Dermis blood vessel endothelial cell (primary cell): ENCODE measurements at regions not wholly inside any gene's neighbourhood (a gene's known extent, or its start where the extent isn't known, plus 50 kb on each side); places are given as distances from the start of the nearest gene placed in this dataset.
A peak's percentile ranks its signal among the peaks of the same experiment; 100 is the strongest.

Source experiments
- DNase-seq: peaks from one replicate; pipeline ENCODE4 v3.0.0; 2010

DNA sequence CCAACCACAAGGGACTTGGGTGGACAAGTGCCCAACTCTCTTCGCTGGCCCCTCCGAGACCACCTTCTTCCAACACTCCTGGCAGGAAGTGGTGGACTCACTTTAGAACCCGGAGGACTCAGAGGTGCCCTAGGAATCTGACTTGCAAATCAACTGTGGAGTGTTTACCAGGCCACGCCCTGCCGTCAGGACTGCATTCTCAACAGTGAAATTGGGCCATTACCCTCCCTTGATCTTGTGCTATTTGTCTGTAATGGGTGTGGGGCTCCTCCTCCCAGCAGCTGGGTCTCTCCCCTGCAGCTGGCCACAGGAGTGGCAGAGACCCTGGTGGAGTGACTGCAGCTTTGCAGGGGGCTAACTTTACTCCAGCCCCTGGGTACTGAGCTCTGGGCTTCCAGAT, 212.2 kb upstream of the RPL38 start:
- no peak for DNase-seq

DNA sequence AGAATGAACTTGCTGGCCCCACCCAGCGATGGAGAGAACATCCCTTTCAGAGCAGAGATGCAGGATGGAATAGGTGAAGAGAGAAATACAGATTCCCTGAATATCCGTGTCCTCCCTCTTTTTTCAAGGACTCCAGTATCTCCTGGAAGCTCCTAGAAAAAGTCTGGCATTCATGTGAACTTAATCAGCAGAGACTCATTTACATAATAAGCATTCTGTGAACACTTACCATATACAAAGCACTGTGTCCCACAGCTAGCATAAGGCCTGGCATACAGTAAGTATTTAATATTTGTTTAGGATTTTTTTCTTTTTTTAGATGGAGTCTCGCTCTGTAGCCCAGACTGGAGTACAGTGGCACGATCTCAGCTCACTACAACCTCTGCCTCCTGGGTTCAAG, 208.5 kb upstream of the RPL38 start:
- no peak for DNase-seq

DNA sequence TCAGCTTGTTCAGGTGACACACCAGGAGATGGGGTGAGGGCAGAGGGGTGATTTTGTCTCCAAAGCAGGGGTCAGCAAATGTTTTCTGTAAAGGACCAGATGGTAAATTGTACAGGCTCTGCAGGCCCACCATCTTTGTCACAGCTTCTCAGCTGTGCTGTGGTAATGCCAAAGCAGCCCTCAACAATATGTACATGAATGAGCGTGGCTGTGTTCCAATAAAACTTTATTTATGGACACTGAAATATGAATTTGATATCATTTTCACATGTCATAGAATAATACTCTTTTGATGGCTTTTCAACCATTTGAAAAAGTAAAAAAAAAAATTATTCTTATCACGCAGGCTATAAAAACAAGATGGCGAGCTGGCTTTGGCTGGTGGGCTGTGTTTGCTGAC, 206.4 kb upstream of the RPL38 start:
- DNase-seq = no peak

DNA sequence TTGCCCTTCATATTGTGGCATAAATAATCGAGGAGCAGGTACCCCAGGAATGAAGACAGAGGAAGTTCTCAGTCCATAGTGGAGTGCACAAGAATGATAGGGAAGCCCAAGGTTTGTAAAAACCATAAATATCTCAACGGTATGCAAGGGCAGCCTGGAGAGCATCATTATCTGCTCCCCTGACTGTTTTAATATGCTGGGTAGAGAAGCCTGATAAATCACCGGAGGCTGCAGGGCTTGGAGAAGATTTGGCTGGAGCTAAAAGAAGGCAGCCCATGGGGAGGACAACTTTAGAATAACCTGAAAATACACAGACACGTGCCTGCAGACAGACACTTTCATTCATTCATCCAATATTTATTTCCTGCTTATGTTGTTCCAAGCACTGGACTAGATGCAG, 205.2 kb upstream of the RPL38 start:
- DNase-seq = no peak

DNA sequence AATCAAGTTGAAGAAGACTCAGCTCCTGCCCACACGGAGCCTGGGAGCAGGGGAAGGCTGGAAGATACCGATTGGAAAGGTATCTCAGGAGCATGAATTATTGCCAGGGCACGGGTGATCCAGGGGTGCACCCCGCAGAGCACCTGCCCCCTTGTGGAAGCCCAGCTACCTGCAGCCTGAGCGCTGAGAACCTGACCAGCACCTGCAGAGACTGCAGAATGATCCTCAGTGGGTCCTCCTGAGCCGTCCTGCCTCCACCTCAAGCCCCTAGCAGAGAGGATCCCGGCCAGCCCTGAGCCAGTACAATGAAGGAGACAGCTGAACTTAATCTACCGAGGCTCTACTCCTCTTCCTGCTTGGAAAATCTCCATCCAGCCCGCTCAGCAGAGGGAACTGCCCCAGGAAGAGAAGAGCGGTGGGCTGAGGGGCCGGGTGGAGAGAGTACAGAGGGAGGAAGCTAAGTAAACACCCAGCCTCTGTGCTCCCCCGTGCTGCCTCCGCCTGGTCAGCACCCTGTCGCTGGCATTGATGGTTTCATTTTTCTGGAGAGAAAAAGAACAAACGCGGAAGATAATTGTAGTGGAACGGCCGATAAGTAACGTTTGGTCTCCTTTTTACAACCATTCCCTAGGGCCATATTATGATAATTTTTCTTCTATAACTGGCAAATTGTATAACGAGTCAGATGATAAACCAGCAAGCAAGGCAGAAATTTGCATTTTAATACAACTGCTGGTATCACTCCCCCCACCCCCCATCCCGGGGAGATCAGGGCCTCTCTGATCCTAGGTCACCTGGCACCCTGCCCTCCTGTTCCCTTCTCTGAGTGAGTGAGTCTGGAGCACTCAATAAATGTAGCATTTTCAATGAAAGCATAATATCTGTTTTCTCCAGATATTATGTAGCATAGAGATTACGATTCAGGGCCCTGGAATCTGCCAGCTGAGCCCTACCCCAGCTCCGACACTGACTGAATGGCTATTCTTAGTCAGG, 204.5 kb upstream of the RPL38 start:
- peak; percentile 3 for DNase-seq

DNA sequence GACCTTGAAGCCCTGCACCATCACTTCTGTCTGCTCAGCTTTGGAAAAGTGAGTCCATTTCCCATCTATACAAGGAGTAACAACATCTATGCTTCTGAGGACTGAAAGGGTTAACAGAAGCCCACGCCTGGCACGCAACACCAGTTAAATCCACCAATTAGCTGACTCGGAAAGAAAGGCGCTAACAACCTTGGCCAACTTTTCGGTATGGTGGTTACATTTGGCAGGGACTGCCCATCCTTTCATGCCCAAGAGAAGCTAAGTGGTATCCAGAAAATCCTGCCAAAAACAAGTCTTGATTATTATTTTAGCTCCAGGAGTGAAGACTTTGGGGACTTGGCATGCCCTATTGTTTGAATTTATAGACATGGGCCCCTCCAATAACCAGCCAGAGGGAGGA, 202.3 kb upstream of the RPL38 start:
- no peak for DNase-seq

DNA sequence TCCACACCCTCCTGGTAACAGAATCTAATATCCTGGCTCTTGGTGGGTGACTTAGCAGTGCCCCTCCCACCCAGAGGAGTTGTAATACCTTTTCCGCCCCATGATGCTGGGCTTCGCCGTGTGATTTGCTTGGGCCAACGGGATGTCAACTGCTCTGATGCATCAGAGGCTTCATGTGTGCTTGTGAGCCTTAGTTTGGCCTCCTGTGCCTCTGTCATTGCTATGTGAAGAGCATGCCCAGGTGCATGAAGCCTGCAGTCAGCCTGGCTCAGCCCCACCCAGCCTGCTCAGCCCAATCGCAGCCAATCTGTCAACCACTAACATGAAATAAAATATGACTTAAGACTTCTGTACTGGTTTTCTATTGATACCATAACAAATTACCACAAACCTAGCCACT, 201.2 kb upstream of the RPL38 start:
- no peak for DNase-seq

DNA sequence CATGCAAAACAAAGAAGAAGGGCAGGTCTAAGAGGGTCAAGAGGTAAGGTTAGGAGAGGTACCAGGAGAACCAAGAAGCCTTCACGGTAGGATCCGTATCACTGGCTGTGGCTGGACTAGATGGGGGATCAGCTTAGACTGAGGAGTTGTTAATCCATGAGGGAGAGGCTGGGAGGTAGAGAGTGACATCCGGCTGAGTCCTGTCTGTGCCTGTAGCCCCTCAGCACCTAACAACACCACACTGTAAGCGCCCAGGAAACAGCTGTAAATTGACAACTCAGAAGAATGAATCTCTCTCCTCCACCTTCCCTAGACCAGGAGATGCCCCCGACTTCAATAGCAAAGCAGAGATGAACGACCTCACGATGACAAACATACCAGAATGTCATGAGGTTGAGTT, 199.4 kb upstream of the RPL38 start:
- no peak for DNase-seq

DNA sequence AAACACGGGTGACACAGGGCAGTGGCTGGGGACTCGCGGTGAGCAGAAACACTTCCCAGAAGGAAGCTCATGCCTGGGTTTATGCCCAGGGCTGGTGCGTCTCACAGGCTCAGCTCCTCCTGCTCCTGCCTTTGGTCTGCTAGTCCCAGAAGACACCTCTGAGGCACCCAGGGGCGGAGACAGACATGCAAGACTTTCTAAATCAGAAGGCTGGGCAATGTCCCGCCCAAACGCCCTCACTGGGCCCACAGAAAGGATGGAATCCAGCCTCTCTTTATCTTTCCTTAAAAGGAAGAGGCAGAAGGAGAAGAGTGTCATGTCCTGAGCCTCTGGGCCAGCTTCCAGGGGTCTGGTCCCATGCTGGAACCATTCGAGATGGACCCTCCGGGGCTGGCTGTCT, 197.7 kb upstream of the RPL38 start:
- DNase-seq = no peak

DNA sequence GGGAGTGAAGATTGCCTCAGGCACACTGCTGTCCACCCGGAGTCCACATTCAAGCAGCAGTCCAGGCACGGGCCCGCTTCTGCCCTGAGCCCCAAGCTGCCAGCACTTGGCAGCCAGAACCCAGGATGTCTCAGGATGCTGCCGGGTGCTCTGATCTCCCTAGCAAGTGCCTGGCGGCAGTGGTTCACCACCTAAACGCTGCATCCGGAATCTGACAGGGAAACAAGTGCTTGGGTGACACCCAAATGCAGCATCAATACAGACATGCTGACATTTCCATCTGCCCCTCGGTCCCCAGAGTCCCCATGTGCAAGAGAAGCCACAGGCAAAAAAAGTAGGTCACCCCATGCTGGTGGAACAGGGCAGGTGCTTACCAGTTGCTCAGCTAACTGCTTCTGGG, 197.1 kb upstream of the RPL38 start:
- DNase-seq = no peak

DNA sequence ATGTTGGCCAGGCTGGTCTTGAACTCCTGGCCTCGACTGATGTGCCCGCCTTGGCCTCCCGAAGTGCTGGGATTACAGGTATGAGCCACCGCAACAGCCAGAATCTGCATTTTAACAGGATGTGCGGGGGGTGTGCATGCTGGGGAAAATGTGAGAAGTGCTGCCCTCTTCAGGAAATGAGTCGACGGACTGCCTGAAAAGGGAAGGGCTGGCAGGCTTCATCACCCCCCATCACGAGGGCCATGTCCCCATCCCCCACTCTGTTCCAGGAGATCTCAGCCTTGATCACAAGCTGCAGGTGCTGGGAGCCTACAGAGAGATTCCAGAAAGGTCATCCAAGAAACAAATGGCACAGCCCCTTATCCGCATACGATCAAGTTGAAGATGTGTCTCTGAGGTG, 195.3 kb upstream of the RPL38 start:
- DNase-seq = no peak

DNA sequence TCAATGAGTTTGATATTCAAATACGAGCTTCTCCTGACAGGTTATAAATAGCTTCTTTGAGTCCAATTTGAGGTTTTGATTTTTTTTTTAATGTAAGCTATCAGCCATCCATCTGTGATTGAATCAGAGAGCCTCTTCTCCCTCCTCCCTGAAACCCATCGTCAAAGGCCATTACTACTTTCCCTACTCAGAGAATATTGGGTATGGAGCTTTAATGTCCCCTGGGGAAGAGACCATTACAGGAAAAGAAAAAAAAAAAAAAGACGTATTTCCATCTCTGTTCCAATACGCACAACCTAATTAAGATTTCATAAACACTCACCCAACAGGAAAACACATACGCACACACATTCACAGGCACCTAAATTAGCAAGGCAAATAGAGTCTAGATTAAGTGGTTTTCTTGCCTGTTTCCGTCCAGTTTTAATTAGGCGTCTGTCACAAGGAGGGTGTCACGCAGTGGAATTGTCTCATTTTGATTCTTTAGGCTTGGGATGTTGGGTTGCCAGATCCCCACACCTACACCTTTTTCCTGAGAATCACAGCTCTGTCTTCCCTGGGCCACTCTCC, 194.3 kb upstream of the RPL38 start:
- no peak for DNase-seq

DNA sequence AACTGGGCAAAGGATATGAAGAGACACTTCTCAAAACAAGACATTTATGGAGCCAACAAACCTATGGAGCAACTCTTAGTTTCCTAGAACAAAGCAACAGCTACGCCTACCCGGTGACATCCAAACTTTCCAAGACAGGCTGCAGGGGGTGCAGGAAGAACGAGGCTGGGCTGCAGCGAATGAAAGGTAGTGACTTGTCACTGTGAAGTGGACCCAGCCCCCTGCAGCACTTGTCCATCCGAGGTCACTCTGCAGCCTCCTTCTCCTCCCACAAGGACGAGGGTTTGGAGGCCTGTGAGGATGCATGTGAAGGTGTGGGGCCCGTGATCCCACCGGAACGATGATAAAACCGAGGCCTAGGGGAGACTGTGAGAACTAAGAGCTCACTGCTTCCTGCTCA, 192.6 kb upstream of the RPL38 start:
- no peak for DNase-seq

DNA sequence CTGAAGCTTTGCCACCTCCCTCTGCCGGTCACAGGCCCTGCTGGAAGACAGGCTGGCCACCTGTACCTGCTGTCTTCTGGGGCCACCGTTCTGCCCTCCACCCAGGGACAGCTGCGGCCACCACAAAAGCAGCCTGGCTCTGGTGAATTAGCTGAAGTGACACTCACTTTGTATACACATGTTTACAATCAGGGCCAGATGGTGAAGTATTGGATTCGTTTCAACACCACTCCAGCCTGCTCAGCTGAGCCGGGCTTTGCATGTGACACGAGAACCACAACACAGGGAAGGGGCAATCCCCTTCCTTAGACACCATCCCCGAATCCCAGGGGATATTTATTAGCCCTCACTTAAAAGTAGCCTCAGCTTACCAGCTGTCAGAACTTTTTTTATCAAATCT, 191.5 kb upstream of the RPL38 start:
- DNase-seq = no peak

DNA sequence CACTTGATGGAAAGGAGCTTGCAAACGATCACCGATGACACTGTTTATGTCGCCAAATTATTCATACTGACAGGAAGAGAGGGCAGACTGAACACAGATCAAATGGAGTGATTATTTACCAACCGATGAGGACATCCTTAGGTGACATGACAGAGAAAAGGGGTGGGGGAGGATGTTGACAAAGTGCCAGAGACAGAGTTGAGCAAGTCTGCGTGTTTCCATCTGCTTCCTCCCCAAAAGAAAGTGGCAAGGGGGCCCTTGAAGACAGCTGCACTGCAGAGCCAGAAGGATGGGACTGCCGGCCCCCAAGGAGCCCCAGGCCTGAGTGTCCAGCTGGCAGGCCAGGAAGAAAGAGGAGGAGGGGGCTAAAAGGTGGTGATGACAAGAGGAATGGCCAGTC, 191.0 kb upstream of the RPL38 start:
- no peak for DNase-seq

DNA sequence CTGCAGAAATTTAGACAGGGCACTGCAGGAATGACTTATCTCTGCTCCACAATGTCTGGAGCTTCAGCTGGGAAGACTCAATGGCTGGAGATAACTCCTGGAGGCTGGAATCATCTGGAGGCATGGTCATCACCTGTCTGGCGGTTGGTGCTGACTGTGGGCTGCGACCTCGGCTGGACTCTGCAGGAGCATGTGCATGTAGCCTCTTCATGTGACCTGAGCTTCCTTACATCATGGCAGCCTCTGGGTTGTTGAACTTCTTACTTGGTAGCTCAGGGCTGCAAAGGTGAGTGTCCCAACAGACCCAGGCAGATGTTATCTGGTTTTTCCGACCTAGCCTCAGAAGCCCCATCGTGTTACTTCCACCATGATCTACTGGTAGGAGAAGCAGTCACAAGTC, 188.2 kb upstream of the RPL38 start:
- DNase-seq = no peak

DNA sequence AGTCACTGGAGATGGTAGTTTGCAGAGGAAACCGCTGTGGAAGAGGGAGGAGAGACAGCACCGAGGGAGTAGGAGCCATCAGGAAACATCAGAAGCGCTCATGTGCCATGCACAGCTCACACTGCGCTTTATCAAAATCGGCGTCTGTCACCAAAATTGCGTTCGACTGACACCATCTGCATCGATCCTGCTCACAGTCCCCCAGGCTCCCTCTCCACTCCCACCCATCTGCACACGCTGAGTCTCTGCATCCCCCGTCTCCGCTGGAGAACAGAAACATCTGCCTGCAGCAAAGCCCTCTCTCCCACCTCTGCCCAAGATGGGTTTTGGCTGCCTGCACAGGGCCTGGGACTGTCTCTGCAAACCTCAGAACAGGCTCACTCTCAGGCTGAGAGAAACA, 187.5 kb upstream of the RPL38 start:
- DNase-seq = no peak

DNA sequence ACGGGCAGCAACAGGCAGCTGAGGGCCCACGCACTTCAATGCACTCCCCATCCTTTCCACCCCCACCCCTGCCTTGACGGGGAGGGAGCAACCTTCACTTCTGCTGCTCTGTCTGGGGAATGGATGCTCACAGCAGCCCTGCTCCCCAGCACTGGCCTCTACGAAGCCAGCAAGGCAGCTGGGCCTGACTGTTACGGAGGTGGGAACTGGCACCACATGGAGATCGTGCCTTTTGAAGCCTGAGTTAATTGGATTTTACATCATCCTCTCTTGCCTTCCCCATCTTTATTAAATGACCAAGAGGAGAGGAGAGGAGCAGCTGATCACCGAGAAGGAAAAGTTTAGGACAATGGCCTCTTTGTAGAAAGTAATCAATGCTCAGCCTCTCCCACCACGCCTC, 187.0 kb upstream of the RPL38 start:
- no peak for DNase-seq

DNA sequence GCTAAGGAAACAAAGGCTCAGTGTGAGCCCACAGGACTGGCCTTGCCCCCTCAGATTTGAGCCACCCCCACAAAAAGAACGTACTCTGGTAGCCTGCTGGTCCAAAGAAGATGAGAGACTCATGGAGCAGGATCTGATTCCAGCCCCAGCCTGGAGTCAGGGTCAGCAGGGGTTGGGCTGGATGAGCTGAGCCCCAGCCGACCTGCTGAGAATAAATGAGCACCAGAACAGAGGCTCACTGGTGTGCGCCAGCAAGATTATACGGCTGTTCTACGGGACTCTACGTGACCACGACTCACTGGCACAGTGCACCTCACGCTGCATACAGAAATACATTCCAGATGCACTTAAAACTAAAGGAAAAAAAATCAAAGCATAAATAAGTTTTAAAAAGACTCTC, 186.0 kb upstream of the RPL38 start:
- no peak for DNase-seq

DNA sequence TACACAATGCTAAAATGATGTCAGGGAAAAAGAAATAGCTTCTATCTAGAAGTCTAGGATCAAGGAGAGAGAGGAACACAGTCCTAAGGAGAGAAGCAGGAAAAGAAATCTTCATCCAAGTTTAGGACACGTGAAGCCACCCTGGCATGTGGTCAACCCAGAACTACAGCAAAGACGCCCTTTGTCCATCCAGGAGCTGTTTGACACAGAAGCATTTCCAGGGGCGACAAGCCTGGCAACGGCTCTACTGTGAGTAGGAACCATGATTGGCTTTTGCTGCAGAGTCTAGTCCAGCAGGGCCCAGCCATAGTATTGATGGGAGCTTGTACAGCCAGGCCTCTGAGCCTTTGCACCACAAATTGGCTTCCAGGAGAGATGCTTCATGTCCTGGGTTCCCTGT, 185.4 kb upstream of the RPL38 start:
- no peak for DNase-seq

DNA sequence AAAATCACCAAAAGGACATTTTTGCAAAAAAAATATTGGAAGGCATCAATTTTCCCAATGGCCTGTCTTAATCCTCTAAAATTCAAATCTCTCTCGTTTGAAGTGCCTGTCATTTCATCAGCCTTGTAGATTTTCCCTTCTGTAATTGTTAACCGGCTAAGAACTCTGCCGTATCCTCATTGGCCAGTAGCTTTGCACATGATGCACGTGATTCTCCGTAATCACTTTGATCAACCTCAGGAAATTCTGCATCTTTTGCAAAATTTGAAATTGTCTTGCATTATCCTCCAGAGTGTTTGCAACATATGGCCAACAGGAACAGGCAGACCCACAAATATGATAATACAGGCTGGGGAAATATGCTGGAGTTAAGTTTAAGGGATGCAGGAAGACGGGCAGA, 184.2 kb upstream of the RPL38 start:
- no peak for DNase-seq

DNA sequence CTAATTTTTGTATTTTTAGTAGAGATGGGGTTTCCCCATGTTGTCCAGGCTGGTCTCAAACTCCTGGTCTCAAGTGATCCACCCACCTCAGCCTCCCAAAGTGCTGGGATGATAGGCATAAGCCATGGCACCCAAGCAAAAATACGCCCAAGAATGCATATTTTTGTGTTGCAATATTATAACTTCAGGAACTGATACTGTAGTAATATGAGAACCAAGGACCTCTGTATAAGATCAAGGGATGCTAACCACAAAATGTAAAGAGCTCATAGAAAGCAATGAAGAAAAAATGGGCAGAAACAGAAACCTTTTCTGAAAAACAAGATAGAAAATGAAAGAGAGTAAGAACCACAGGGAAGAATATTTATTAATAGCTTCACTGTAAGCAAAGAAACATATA, 183.6 kb upstream of the RPL38 start:
- DNase-seq = no peak

DNA sequence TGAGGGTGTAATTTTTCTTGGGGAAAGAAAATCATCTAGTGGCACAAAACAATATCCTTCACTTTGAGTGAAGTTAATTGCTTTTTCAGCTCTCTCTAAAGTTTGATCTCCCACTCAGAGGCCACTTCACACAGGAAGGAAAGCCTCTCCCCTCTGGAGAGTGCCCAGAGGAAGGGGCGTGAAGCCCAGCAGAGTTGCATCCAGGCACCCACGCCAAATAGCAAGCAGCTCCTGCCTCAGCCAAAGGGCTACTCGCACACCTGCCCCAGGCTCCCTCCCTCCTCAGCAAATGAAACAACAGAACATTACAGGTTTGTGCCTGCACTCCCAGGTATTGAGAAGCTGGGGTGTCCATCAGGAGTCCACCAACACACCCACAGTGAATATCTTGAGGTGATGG, 183.0 kb upstream of the RPL38 start:
- no peak for DNase-seq

DNA sequence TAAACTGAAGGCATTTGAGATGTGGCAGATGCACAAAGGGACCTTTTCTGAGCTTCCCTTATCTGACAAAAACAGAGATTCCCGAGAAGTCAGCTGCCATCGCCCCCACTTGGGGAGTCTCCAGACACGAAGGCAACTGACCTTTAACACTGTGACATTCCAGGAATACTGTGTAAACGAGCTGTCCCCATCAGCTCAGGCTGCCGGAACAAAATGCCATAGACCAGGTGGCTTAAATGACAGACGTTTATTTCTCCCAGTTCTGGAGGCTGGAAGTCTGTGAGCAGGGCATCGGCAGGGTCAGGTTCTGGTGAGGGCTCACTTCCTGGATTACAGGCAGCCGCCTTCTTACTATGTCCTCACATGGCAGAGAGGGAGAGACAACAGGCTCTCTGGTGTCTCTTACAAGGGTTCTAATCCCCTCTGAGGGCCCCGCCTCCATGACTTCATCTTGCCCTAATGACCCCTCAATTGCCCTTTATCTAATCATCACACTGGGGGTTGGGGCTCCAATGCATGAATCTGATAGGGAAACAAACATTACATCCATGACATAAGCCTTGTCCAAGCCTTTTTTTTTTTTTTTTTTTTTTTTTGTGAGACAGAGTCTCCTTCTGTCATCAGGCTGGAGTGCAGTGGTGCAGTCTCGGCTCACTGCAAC, 178.5 kb upstream of the RPL38 start:
- DNase-seq = no peak
